Right lung (tissue), 2 donors: ENCODE measurements at regions not wholly inside any gene's neighbourhood (a gene's known extent, or its start where the extent isn't known, plus 50 kb on each side); places are given as distances from the start of the nearest gene placed in this dataset.

Experiments used
- DNase-seq, 2 donors: peaks; one replicate each; pipeline ENCODE4 v3.0.0-alpha.2; 2013

- no peak for DNase-seq
Measured at GRCh38 chr7:22657479-22657878, 69.5 kb upstream of the IL6 start.

DNA sequence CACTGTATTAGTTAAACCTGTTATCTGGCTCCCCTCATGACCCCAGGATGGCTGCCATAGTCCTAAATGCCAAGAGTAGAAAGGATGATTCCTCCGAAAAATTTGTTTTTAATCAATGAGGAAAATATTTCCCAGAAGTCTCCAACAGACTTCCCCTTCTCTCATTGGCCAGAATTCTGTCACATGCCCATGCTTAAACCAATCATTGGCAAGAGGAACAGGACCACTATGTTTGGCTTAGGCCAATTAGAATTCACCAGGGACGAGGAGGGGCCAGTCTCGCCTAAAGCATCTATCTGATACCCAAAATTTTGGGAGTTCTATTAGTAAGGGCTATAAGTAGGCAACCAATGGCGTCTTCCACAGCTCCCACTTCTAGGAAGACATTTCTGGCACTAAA, 71.2 kb upstream of the IL6 start:
- no peak for DNase-seq

- no peak for DNase-seq
Measured at GRCh38 chr7:22654831-22655230, 72.2 kb upstream of the IL6 start.

GRCh38 chr7:22653951-22654350, 73.0 kb upstream of the IL6 start:
- peak; percentile 12 to 21 for DNase-seq

DNA sequence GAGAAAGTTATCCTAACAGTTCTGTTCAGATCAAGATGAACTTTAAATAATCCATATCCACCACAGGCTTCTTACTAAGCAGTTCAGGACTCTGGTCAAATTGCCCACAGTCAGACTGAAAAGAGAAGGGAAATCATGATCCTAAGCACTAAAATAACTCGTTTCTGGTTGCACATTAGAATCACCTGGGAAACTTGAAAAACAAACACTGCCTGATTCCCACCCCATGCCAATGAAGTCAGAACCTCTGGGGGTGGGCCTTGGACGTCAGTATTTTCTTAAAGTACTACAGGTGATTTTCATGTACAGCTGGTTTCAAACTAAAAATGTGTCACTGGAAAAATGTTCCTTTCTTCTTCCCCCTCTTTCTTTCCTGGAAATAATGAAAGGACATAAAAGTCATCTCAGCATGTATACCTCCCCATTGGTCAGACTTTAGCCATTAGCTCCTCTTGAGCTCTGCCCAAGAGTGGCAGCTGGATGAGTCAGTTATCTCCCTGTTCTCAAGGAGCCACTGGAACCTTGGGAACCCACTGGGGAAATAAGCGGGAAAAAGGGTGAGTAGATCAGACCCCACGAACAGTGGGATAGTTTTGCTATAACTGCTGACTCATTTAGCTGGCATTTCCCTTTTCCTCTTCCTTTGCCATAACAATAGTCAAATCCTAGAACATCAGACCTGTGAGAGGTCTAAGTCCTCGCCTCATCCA, 75.3 kb upstream of the IL6 start:
- no peak for DNase-seq

GRCh38 chr7:22651036-22651435, 76.0 kb upstream of the IL6 start:
- DNase-seq: no peak

DNA sequence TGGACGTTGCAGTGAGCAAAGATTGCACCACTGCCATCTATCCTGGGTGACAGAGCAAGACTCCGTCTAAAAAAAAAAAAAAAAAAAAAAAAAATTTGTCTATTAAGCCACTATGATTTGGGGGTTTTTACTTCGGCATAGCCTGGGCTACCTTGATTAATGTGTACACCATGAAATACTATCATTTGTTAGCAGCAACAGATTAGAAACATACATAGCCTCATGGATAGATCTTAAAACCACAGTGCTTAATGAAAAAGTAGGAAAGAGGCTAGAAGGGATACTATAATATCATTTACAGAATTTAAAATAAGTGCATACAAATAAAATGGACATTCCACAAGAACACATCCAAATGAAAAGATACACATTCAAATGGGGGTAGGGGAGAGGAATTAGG, 77.3 kb upstream of the IL6 start:
- DNase-seq: no peak

- no peak for DNase-seq
Measured at GRCh38 chr7:22647451-22648257, 79.3 kb upstream of the IL6 start.

DNA sequence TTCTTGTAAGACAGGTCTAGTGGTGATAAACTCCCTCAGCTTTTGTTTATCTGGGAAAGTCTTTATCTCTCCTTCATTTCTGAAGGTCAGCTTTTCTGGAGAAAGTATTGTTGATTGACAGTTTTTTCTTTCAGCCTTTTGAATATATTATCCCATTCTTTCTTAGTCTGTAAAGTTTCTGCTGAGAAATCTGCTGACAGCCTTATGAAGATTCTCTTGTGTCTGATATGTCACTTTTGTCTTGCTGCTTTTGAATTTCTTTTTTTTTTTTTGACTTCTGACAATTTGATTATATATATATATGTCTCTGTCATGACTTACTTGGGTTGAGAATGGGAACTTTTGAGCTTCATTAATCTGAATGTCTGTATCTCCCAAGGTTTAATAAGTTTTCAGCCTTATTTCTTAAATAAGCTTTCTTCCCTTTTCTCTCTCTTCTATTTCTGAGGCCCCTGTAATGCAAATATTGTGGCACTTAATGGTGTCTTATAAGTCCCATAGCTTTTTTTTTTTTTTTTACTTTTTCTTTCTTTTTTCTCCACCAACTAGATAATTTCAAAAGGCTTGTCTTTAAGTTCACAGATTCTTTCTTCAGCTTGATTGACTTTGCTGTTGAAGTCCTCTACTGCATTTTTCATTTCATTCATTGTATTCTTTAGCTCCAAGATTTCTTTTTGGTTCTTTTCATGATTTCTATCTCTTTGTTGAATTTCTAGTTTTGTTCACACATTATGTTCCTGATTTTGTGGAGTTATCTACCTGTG, 81.4 kb upstream of the IL6 start:
- DNase-seq: no peak

- no peak for DNase-seq
Measured at GRCh38 chr7:22642454-22642853, 84.5 kb upstream of the IL6 start.

GRCh38 chr7:22640269-22640668, 86.7 kb upstream of the IL6 start:
- no peak for DNase-seq

GRCh38 chr7:22639396-22639795, 87.6 kb upstream of the IL6 start:
- DNase-seq: no peak

- no peak for DNase-seq
Measured at GRCh38 chr7:22635349-22635748, 91.7 kb upstream of the IL6 start.

DNA sequence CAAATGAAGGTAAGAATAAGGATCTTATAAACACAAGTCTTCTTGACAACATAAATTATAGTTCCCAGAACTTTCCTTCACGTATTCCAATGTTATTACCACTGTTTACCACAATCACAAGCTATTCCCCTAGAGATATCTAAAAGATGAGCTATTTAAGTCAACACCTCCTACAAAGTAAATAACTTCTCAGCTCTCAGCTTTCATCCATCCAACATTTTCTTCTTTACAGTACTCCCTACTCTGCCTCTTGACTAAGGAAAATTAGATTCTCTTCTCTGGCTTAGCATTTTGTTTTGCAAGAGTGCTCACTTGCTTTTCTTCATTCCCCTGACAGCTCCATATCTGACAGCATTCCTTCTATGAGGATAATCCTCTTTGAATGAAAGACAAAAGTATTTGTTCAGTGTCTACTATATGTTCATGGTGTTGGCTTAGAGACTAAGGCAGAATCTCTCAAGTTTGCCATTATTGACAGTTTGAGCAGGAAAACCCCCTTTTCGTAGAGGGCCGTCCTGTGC, 93.0 kb upstream of the IL6 start:
- no peak for DNase-seq

DNA sequence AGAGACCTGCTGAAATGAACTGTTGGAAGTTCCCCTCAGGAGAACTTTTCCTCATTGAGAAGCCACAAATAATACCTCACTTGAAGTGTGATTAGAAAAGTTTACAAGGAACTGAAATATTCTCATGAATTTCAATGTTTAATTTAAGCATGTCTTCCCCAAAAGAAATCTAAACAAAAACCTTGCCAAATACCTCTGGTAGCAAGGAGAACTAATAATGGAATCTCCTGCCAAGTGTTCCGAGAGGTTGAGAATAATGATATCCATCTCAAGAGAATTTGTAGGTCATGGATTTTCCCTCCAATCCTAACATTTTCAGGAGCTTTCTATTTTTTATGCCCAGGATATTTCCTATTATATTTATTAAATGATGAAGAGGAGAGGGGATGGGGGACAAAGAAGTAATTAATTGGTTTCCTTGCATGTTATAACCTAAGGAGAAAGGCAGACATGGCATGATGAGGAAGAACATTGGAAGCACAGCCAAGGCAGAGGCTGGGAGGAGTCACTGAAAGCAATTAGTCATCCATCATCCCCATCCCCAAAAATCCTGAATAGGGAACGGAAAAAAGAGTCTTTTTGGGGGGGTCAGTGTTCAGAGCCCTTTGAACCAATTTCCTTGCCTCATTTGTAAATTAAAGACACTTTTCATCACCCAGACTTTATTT, 93.6 kb upstream of the IL6 start:
- DNase-seq: no peak

DNA sequence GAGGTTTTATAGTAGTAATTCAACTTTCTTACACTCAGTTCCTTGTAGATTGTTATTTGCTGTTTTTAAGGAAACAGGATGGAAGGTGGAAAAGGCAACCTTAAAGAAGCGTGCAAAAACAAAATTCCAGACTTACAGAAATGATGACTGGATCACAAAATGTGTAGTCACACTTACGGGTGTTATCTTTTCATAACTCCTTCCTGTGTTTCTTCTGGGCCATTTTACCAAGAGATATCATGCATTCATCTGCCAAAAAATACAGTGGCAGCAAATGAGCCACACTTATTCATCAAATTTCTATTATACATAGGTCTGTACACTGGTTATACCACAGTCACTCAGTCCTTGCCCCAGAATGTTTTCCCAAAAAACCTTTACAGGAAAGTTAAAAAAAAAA, 94.3 kb upstream of the IL6 start:
- DNase-seq: no peak

DNA sequence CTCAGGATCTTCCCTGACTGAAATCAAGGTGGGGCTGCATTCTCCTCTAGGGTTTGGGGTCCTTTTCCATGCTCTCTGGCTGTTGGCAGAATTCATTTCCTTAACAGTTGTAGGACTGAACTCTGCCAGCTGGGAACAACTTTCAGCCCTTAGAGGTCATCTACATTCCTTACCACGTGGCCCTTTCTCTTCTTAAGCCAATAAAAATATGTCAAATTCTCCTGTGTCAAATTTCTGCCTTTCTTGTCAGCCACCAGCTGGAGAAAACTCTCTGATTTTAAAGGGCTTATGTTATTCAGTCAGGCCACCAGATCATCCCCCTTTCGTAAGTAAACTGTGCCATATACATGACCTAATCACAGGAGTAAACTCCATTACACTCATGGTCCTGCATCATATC, 95.3 kb upstream of the IL6 start:
- DNase-seq: no peak

- DNase-seq: no peak
Measured at GRCh38 chr7:22630069-22630468, 96.9 kb upstream of the IL6 start.

DNA sequence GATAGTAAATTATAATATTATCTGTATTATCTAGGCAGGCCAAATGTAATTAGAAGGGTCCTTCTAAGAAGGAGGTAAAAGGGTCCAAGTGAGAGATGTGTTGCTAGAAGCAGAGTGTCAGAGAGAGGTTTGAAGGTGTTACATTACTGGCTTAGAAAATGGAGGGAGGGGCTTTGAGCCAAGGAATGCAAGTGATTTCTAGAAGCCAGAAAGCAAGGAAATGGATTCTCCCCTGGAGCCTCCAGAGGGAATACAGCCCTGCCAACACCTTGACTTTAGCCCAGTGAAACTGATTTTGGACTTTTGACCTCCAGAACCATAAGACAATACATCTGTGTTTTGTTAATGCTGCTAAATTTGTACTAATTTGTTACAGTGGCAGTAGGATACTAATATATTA, 97.9 kb upstream of the IL6 start:
- no peak for DNase-seq

DNA sequence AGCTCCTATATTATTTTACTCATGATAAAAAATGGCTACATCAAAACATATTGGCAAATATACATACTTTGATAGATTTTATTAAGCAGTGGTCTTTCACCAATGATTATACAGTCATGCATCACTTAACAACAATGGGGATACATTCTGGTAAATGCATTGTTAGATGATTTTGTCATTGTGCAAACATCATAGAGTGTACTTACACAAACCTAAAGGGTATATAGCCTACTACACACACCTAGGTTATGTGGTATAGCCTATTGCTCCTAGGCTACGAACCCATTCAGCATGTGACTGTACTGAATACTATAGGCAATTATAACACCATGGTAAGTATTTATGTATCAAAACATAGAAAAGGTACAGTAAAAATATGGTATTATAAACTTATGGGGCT, 98.9 kb upstream of the IL6 start:
- DNase-seq: no peak

DNA sequence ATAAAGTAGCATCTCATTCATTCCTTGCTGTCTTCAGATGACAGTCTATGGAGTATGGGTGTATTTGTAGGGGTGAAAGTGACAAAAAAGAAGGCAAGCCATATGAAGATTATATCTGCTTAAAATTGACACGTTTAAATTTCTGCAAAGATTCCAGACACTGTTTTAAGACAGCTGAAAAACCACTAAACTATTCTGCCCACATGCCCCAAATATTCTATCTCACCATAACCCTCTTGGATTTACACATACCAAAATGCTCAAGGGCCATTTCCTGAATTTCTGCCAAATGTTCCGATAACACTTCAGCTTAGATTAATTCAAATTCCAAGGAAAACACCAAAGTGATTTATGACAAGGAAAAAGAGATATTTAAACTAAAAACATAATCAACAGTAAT, 99.9 kb upstream of the IL6 start:
- no peak for DNase-seq

GRCh38 chr7:22625251-22625650, 101.7 kb upstream of the IL6 start:
- no peak for DNase-seq
